H1 (cell line): ENCODE measurements at regions not wholly inside any gene's neighbourhood (a gene's known extent, or its start where the extent isn't known, plus 50 kb on each side); places are given as distances from the start of the nearest gene placed in this dataset.

Experiments used
- GTF2F1 ChIP-seq: IDR thresholded peaks from 2 replicates; pipeline ENCODE4 v1.6.1; 2012; ENCODE audit warnings: low read depth, low read length, improper control_type of control experiment, borderline replicate concordance
- TF ChIP-seq, protein P1 (sequence below): fragments of 300-600 bp; sonication (generic); IDR thresholded peaks from 2 replicates; pipeline ENCODE4 v1.7.1; 2012; ENCODE audit warnings: low read length, moderate library complexity, mild to moderate bottlenecking, inconsistent platforms; ENCODE audit not compliant: insufficient replicate concordance

DNA sequence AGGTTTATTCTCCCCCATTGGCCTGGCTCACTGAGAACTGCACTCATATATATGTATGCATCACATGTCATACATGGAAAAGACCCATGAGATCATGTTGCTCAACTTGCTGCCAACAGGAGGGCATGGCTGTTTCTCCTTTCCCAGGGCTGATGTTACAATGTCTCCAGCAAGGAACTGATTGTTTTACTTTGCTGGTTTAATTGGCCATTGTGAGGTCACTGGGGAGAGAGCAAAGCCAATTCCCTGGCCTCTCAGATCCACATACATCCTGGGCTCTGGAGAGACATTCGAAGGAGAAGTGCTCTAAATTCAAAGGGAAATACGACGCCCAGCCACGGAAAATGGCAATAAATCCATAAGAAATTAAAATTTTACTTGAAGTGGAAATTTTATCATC lies 287.8 kb downstream of the WDR11 start (continued):
- TF ChIP-seq, protein P1, sequence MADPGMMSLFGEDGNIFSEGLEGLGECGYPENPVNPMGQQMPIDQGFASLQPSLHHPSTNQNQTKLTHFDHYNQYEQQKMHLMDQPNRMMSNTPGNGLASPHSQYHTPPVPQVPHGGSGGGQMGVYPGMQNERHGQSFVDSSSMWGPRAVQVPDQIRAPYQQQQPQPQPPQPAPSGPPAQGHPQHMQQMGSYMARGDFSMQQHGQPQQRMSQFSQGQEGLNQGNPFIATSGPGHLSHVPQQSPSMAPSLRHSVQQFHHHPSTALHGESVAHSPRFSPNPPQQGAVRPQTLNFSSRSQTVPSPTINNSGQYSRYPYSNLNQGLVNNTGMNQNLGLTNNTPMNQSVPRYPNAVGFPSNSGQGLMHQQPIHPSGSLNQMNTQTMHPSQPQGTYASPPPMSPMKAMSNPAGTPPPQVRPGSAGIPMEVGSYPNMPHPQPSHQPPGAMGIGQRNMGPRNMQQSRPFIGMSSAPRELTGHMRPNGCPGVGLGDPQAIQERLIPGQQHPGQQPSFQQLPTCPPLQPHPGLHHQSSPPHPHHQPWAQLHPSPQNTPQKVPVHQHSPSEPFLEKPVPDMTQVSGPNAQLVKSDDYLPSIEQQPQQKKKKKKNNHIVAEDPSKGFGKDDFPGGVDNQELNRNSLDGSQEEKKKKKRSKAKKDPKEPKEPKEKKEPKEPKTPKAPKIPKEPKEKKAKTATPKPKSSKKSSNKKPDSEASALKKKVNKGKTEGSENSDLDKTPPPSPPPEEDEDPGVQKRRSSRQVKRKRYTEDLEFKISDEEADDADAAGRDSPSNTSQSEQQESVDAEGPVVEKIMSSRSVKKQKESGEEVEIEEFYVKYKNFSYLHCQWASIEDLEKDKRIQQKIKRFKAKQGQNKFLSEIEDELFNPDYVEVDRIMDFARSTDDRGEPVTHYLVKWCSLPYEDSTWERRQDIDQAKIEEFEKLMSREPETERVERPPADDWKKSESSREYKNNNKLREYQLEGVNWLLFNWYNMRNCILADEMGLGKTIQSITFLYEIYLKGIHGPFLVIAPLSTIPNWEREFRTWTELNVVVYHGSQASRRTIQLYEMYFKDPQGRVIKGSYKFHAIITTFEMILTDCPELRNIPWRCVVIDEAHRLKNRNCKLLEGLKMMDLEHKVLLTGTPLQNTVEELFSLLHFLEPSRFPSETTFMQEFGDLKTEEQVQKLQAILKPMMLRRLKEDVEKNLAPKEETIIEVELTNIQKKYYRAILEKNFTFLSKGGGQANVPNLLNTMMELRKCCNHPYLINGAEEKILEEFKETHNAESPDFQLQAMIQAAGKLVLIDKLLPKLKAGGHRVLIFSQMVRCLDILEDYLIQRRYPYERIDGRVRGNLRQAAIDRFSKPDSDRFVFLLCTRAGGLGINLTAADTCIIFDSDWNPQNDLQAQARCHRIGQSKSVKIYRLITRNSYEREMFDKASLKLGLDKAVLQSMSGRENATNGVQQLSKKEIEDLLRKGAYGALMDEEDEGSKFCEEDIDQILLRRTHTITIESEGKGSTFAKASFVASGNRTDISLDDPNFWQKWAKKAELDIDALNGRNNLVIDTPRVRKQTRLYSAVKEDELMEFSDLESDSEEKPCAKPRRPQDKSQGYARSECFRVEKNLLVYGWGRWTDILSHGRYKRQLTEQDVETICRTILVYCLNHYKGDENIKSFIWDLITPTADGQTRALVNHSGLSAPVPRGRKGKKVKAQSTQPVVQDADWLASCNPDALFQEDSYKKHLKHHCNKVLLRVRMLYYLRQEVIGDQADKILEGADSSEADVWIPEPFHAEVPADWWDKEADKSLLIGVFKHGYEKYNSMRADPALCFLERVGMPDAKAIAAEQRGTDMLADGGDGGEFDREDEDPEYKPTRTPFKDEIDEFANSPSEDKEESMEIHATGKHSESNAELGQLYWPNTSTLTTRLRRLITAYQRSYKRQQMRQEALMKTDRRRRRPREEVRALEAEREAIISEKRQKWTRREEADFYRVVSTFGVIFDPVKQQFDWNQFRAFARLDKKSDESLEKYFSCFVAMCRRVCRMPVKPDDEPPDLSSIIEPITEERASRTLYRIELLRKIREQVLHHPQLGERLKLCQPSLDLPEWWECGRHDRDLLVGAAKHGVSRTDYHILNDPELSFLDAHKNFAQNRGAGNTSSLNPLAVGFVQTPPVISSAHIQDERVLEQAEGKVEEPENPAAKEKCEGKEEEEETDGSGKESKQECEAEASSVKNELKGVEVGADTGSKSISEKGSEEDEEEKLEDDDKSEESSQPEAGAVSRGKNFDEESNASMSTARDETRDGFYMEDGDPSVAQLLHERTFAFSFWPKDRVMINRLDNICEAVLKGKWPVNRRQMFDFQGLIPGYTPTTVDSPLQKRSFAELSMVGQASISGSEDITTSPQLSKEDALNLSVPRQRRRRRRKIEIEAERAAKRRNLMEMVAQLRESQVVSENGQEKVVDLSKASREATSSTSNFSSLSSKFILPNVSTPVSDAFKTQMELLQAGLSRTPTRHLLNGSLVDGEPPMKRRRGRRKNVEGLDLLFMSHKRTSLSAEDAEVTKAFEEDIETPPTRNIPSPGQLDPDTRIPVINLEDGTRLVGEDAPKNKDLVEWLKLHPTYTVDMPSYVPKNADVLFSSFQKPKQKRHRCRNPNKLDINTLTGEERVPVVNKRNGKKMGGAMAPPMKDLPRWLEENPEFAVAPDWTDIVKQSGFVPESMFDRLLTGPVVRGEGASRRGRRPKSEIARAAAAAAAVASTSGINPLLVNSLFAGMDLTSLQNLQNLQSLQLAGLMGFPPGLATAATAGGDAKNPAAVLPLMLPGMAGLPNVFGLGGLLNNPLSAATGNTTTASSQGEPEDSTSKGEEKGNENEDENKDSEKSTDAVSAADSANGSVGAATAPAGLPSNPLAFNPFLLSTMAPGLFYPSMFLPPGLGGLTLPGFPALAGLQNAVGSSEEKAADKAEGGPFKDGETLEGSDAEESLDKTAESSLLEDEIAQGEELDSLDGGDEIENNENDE: no peak
- no peak for TF ChIP-seq GTF2F1
